Retinal pigment epithelial cell (primary cell): ENCODE measurements at regions not wholly inside any gene's neighbourhood (a gene's known extent, or its start where the extent isn't known, plus 50 kb on each side); places are given as distances from the start of the nearest gene placed in this dataset.

Source experiments
- DNase-seq: peaks from one replicate; pipeline ENCODE4 v3.0.0-alpha.2; 2010; ENCODE audit warnings: low read depth
- H3K4me3 ChIP-seq: 2 replicates; pipeline ENCODE4 v1.5.1; 2011; ENCODE audit warnings: mild to moderate bottlenecking, low read length, control low read depth, moderate library complexity
- CTCF ChIP-seq: conservative IDR thresholded peaks from 2 replicates; pipeline ENCODE4 v1.5.1; 2011; ENCODE audit warnings: low read depth, low read length, control low read depth, inconsistent platforms

GRCh38 chr10:83957168-83957947, 182.0 kb upstream of the GHITM start:
- no peak for TF ChIP-seq CTCF
- H3K4me3 ChIP-seq, result no peak overlapping the region
- no peak for DNase-seq

GRCh38 chr10:83959328-83959727, 180.0 kb upstream of the GHITM start:
- no peak for TF ChIP-seq CTCF
- H3K4me3 ChIP-seq, result no peak overlapping the region
- no peak for DNase-seq

- no peak for TF ChIP-seq CTCF
- no peak overlapping the region for H3K4me3 ChIP-seq
- no peak for DNase-seq
Measured at GRCh38 chr10:83960125-83960524, 179.2 kb upstream of the GHITM start.

DNA sequence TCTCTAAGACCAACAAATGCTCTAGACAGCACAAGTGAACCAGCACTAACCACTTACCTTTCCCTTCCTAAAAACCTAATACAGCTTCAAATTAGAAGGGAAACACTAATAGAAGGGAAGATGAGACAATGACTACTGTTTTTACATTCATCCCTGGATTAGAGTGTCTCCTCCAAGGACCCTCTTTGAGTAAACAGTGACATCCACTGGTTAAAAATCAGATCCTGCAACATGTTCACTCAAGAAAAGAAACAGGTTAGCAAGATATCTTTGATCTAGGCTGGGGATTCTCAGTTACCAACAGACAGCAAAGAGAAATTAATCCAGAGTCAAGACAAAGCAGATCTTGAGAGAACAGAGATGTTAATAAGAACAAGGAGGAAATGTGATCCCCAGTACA, 177.7 kb upstream of the GHITM start:
- DNase-seq, result no peak
- H3K4me3 ChIP-seq, result no peak overlapping the region
- no peak for TF ChIP-seq CTCF

DNA sequence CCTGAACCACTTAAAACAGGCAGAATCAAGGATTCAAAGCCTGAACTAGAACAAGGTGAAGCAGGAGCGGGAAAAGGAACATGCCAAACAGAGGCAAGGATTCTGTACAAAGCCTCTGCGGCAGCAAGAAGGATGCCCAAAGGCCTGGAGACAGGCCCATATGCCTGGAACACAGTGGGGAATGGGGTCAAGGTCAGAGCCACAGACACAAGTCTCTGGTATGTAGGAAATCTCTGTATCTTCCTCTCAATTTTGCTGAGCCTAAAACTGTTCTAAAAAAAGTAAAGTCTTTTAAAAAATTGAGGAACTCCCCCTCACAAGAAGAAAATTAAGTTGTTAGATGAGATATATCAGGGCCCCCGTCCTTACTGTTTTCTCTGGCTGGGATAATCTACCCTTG, 175.9 kb upstream of the GHITM start:
- TF ChIP-seq CTCF, result no peak
- no peak for DNase-seq
- H3K4me3 ChIP-seq, result no peak overlapping the region

GRCh38 chr10:83965473-83965872, 173.8 kb upstream of the GHITM start:
- no peak for DNase-seq
- no peak overlapping the region for H3K4me3 ChIP-seq
- no peak for TF ChIP-seq CTCF

- no peak overlapping the region for H3K4me3 ChIP-seq
- TF ChIP-seq CTCF, result no peak
Measured at GRCh38 chr10:83968052-83968451, 171.3 kb upstream of the GHITM start.

More at GRCh38 chr10:83968052-83968451, 171.3 kb upstream of the GHITM start:
- no peak for DNase-seq
